Activated CD4-positive, alpha-beta T cell treated with anti-CD3 and anti-CD28 coated beads, Interleukin-2, amount 10 ng/mL, durations not matched to agents 24 days and 14 days (primary cell): ENCODE measurements at regions not wholly inside any gene's neighbourhood (a gene's known extent, or its start where the extent isn't known, plus 50 kb on each side); places are given as distances from the start of the nearest gene placed in this dataset.
"Not testable (repeated sequence)": the region's sequence is repeated elsewhere in the genome, so short reads cannot be mapped to it uniquely, and the experiment has no call there.

Experiments
- DNase-seq: peaks from one replicate; pipeline ENCODE4 v3.0.0; 2022
- H3K27ac Mint-ChIP-seq: one replicate; pipeline ENCODE4 v1.8.0; 2022; ENCODE audit warnings: mild to moderate bottlenecking, mixed read lengths
- H3K27me3 Mint-ChIP-seq: one replicate; pipeline ENCODE4 v1.8.0; 2022; ENCODE audit warnings: mixed read lengths
- H3K36me3 Mint-ChIP-seq: one replicate; pipeline ENCODE4 v1.8.0; 2022; ENCODE audit warnings: low read depth, mild to moderate bottlenecking, mixed read lengths
- H3K4me1 Mint-ChIP-seq: one replicate; pipeline ENCODE4 v1.8.0; 2021; ENCODE audit warnings: mixed read lengths
- H3K4me3 Mint-ChIP-seq: one replicate; pipeline ENCODE4 v1.8.0; 2022; ENCODE audit warnings: mild to moderate bottlenecking, moderate library complexity, mixed read lengths
- H3K9me3 Mint-ChIP-seq: one replicate; pipeline ENCODE4 v1.8.0; 2021; ENCODE audit warnings: mixed read lengths
- intact Hi-C: fragments of 100-400 bp; cut with micrococcal nuclease; formaldehyde crosslinking; loops from one replicate; pipeline ENCODE4 v1.15.1; 2023

- Mint-ChIP-seq H3K36me3 (no peaks in the 10 kb centered on the region), H3K27me3 (no peaks in the 10 kb centered on the region), H3K4me3 (no peak overlapping the region), H3K27ac (no peak overlapping the region), H3K4me1 (no peaks in the 10 kb centered on the region), H3K9me3 (no peaks in the 10 kb centered on the region)
- DNase-seq, result no peak
- intact Hi-C loops, result no loop called here
Observed at GRCh38 chr10:55212051-55212450, 411.0 kb upstream of the PCDH15 start.

DNA sequence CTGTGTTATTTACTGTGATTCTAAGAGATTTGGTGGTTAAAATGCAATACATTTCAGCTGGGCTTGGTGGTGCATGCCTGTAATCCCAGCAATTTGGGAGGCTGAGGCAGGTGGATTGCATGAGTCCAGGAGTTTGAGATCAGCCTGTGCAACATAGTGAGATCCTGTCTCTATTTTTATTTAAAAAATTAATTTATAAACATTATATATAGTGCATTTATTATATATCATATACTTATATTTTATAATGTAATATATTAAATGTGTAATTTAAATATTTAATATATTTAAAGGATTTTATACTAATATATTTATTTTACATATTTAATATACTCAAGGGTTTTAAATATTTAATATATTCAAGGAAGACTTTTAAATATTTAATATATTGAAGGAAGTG, 402.8 kb upstream of the PCDH15 start:
- H3K36me3 Mint-ChIP-seq, result no peaks in the 10 kb centered on the region
- no peak for DNase-seq
- H3K4me1 Mint-ChIP-seq, result no peaks in the 10 kb centered on the region
- no peaks in the 10 kb centered on the region for H3K27me3 Mint-ChIP-seq
- H3K27ac Mint-ChIP-seq, result no peak overlapping the region
- no peak overlapping the region for H3K4me3 Mint-ChIP-seq
- intact Hi-C loops, result no loop called here
- H3K9me3 Mint-ChIP-seq, result peaks cover 3% of the 10 kb centered on the region

DNA sequence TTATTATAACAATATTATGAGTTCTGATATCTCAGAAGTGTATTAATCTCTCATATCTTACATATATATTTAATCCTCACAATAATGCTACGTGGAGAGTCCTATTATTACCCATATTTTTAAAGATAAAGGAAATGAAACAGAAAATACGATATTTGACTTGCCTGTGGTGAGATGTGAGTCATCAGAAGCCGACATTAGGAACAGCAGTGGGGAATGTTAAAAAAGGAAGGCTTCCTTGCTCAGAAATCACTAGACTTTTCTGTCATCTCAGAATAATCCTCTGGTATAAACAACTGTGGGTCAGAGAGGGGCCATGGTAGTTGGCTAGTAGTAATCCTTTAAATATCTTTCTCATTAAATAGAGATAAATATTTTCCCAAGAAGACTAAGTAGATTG, 402.3 kb upstream of the PCDH15 start:
- no peaks in the 10 kb centered on the region for H3K36me3 Mint-ChIP-seq
- H3K27ac Mint-ChIP-seq, result no peak overlapping the region
- peaks cover 6% of the 10 kb centered on the region for H3K9me3 Mint-ChIP-seq
- H3K27me3 Mint-ChIP-seq, result no peaks in the 10 kb centered on the region
- no peak for DNase-seq
- no peak overlapping the region for H3K4me3 Mint-ChIP-seq
- intact Hi-C loops, result no loop called here
- no peaks in the 10 kb centered on the region for H3K4me1 Mint-ChIP-seq

DNA sequence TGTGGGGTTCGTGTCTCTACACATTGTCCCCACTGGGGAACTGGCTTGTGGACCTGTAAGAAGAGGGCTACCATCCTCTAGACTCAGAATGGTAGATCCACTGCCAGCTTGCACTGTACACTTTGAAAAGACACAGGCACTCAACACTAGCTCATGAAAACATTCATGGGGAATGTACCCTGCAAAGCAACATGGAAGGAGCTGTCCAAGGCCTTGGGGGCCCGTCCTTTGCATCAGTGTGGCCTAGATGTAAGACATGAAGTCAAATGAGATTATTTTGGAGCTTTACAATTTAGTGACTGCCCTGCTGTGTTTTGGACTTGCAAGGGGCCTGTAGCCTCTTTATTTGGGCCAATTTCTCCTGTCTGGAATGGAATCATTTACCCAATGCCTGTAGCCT, 399.0 kb upstream of the PCDH15 start:
- Mint-ChIP-seq H3K36me3 (no peaks in the 10 kb centered on the region), H3K4me1 (no peaks in the 10 kb centered on the region), H3K9me3 (peaks cover 6% of the 10 kb centered on the region), H3K4me3 (no peak overlapping the region), H3K27me3 (no peaks in the 10 kb centered on the region), H3K27ac (no peak overlapping the region)
- intact Hi-C loops, result no loop called here
- DNase-seq, result no peak

DNA sequence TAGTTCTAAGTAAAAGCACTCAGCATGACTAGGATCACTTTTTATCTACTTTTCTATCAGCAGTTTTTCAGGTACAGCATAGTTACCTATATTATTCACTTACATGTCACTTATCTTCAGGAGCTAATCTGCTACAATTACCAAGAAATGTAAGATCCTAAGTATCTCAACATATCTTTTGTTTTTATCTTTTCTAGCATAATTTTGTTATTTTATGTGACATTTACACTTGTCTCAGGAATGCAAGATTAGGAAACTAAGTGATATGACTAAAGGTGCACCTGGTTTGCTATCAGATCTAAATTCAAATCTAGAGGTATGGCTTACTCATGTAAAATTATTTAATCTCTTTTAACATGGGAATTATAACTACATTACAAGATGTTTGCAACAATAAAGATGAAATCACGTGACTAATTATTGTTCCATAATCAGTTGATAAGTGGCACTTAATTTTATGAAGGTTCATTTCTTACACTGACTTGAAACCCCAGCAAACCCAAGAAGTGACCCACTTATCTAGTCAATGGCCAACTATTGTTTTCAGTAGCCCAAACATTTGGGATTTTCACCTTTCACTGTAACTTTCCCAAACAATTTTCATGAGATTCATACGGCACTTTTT, 390.3 kb upstream of the PCDH15 start:
- Mint-ChIP-seq H3K27ac (no peak overlapping the region), H3K27me3 (no peaks in the 10 kb centered on the region), H3K4me3 (no peak overlapping the region)

GRCh38 chr10:55183993-55184392, 383.0 kb upstream of the PCDH15 start:
- Mint-ChIP-seq H3K4me3 (no peak overlapping the region), H3K27ac (no peak overlapping the region), H3K27me3 (no peaks in the 10 kb centered on the region), H3K4me1 (no peaks in the 10 kb centered on the region), H3K36me3 (no peaks in the 10 kb centered on the region), H3K9me3 (no peaks in the 10 kb centered on the region)
- no peak for DNase-seq
- intact Hi-C loops, result no loop called here

More for the DNA sequence above, 390.3 kb upstream of the PCDH15 start:
- intact Hi-C loops, result no loop called here
- no peak for DNase-seq
- no peaks in the 10 kb centered on the region for H3K4me1 Mint-ChIP-seq
- H3K9me3 Mint-ChIP-seq, result no peaks in the 10 kb centered on the region
- H3K36me3 Mint-ChIP-seq, result no peaks in the 10 kb centered on the region

GRCh38 chr10:55180357-55180756, 379.3 kb upstream of the PCDH15 start:
- H3K9me3 Mint-ChIP-seq, result no peaks in the 10 kb centered on the region
- H3K36me3 Mint-ChIP-seq, result no peaks in the 10 kb centered on the region
- intact Hi-C loops, result no loop called here
- DNase-seq, result no peak
- H3K27ac Mint-ChIP-seq, result no peak overlapping the region
- no peaks in the 10 kb centered on the region for H3K27me3 Mint-ChIP-seq
- no peak overlapping the region for H3K4me3 Mint-ChIP-seq
- H3K4me1 Mint-ChIP-seq, result no peaks in the 10 kb centered on the region

DNA sequence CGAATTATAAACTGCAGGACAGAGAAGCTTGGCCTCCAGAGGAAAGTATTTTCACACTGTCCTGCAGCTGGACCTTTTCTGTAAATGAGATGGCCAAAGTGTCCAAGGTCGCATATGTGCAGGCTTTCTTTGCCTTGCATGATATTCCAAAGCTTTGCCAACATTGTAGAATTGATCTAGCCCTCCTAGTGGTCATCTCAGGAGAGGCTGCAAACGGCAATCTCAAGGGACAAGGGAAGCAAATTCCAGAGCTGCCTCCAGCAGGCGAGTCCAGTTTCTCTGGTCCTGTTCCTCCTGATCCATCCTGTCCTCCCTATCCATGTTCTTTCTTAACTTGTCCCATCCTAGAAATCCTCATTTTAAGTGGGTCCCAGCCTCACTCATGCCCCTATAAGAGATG, 373.4 kb upstream of the PCDH15 start:
- Mint-ChIP-seq H3K27me3 (no peaks in the 10 kb centered on the region), H3K27ac (no peak overlapping the region), H3K9me3 (no peaks in the 10 kb centered on the region), H3K4me3 (no peak overlapping the region), H3K4me1 (no peaks in the 10 kb centered on the region), H3K36me3 (no peaks in the 10 kb centered on the region)
- intact Hi-C loops, result no loop called here
- DNase-seq, result no peak

DNA sequence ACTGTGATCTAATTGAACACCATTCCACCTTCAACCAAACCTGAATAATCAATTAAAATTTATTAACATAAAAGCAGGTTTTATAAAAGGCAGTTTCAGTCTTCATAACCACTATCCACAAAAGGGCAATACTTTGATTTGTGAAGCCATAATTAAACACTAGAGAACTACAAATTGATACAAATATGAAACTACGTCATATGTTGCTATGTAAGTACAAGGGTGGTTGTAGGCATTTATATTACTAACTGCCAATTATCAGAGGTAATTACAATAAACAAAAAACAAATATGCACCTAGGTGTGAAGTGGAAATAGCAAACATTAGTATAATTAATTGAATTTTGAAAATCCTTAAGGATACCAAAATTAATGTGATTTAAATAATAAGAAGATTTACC, 368.5 kb upstream of the PCDH15 start:
- Mint-ChIP-seq H3K27ac (no peak overlapping the region), H3K9me3 (no peaks in the 10 kb centered on the region), H3K4me1 (no peaks in the 10 kb centered on the region), H3K27me3 (no peaks in the 10 kb centered on the region), H3K4me3 (no peak overlapping the region), H3K36me3 (no peaks in the 10 kb centered on the region)
- intact Hi-C loops, result no loop called here
- no peak for DNase-seq

- Mint-ChIP-seq H3K4me3 (no peak overlapping the region), H3K27ac (no peak overlapping the region), H3K36me3 (no peaks in the 10 kb centered on the region), H3K4me1 (no peaks in the 10 kb centered on the region), H3K9me3 (no peaks in the 10 kb centered on the region), H3K27me3 (no peaks in the 10 kb centered on the region)
- DNase-seq, result no peak
- intact Hi-C loops, result no loop called here
Observed at GRCh38 chr10:55168343-55168742, 367.3 kb upstream of the PCDH15 start.

DNA sequence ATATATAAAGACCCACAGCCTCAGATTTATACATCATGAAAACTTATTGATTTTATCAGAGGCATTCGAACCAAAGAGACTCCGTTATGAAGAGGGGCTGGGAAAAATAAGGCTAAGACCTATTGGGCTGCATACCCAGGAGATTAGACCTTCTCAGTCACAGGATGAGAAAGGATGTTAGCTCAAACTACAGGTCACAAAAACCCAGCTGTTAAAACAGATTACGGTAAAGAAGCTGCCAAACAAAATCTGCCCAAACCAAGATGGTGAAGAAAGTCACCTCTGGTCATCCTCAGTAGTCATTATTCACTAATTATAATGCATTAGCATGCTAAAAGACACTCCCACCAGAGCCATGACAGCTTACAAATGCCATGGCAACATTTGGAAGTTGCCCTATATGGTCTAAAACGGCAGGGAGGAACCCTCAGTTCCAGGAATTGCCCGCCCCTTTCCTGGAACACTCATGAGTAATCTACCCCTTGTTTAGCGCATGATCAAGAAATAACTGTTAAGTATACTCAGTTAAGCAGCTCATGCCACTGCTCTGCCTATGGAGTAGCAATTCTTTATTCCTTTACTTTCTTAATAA, 362.5 kb upstream of the PCDH15 start:
- Mint-ChIP-seq H3K4me1 (no peaks in the 10 kb centered on the region), H3K27ac (no peak overlapping the region), H3K9me3 (no peaks in the 10 kb centered on the region), H3K36me3 (no peaks in the 10 kb centered on the region), H3K4me3 (no peak overlapping the region), H3K27me3 (no peaks in the 10 kb centered on the region)
- DNase-seq, result no peak
- intact Hi-C loops, result no loop called here

- H3K4me1 Mint-ChIP-seq, DNase-seq, H3K4me3 Mint-ChIP-seq, H3K27ac Mint-ChIP-seq, H3K36me3 Mint-ChIP-seq, intact Hi-C loops, H3K27me3 Mint-ChIP-seq, H3K9me3 Mint-ChIP-seq: not testable (repeated sequence)
Observed at GRCh38 chr10:55162321-55162720, 361.3 kb upstream of the PCDH15 start.

DNA sequence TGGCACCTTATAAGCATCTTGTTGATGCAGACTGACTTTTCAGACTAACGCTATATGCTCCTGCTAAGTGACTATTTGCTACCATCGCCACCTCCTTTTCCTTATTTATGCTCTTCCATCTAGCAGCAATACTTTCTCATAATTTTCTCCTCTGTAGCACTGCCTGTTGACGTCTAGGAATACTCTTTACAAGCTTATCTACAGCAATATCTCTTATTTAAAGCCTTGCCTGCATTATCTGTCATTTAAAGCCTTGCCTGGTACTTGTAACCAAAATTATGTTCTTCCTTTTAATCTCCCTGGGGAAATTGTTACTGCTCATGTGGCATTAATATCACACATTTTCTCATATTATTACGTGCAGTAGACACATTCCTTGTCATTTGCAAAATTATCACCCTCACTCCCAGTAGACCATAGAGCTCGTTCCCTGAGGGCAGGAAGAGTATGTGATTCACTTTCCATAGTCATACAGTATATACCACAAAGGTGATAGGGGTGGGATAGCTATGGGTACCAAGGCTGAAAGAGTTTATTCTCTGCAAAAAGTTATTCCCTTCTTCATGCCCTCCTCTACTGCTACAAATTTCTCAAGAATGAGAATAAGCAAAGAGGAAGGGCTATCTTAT, 359.7 kb upstream of the PCDH15 start:
- no peaks in the 10 kb centered on the region for H3K9me3 Mint-ChIP-seq
- no peaks in the 10 kb centered on the region for H3K27me3 Mint-ChIP-seq
- no peak for DNase-seq
- no peaks in the 10 kb centered on the region for H3K4me1 Mint-ChIP-seq
- intact Hi-C loops, result no loop called here
- H3K36me3 Mint-ChIP-seq, result no peaks in the 10 kb centered on the region
- no peak overlapping the region for H3K27ac Mint-ChIP-seq
- H3K4me3 Mint-ChIP-seq, result no peak overlapping the region

DNA sequence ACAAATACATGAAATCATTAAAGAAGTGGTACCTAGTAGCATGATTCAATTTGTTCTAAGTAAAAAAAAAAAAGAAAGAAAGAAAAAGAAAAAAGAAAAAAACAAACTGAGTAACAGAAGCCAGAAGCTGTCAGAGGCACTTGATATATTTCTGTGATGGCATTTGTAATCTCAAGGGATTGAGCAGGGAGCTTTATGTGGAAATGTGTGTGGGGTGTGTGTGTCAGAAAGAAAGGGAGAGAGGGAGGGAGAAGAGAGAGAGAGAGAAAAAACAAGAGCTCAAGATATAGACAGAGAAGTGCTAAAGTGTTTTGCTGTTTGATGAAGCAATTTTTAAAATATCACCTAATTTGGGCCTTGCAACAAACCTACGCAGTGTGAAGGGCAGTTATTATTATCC, 357.6 kb upstream of the PCDH15 start:
- Mint-ChIP-seq H3K4me1 (no peaks in the 10 kb centered on the region), H3K27ac (no peak overlapping the region), H3K36me3 (no peaks in the 10 kb centered on the region), H3K9me3 (no peaks in the 10 kb centered on the region), H3K4me3 (no peak overlapping the region), H3K27me3 (no peaks in the 10 kb centered on the region)
- DNase-seq, result no peak
- intact Hi-C loops, result no loop called here

- H3K4me3 Mint-ChIP-seq, result no peak overlapping the region
- no peaks in the 10 kb centered on the region for H3K9me3 Mint-ChIP-seq
- no peak overlapping the region for H3K27ac Mint-ChIP-seq
- H3K4me1 Mint-ChIP-seq, result no peaks in the 10 kb centered on the region
- no peaks in the 10 kb centered on the region for H3K36me3 Mint-ChIP-seq
- DNase-seq, result no peak
- intact Hi-C loops, result no loop called here
- H3K27me3 Mint-ChIP-seq, result no peaks in the 10 kb centered on the region
Observed at GRCh38 chr10:55146032-55146431, 345.0 kb upstream of the PCDH15 start.
